ENCODE measurements at regions not wholly inside any gene's neighbourhood (a gene's known extent, or its start where the extent isn't known, plus 50 kb on each side); places are given as distances from the start of the nearest gene placed in this dataset.
"Not testable (repeated sequence)": the region's sequence is repeated elsewhere in the genome, so short reads cannot be mapped to it uniquely, and the experiment has no call there.

GRCh38 chr4:82284475-82284857 is 89.3 kb downstream of the HNRNPD start:
- Histone ChIP-seq H3K4me2 (replicated peaks; ENCODE audit: low read depth, low read length, poor library complexity, severe bottlenecking) (peak overlapping the region; percentile 86), H3K9me3 (ENCODE audit: control extremely low read depth in 1 of 3, control insufficient read depth in 2 of 3, insufficient read depth in 1 of 3, low read length in 2 of 3) (no peaks in the 10 kb centered on the region), H4K20me1 (ENCODE audit: control insufficient read depth, insufficient read depth, low read length, poor library complexity, severe bottlenecking) (no peaks in the 10 kb centered on the region), H3K4me1 (ENCODE audit: control insufficient read depth in 2 of 2, insufficient read depth in 2 of 2, low read length in 2 of 2) (peaks cover 14% of the 10 kb centered on the region in 2 donors), H3K4me3 (ENCODE audit: control extremely low read depth in 1 of 5, extremely low read depth in 1 of 5, insufficient read depth in 1 of 5, low read depth in 2 of 5, low read length in 4 of 5) (peak overlapping the region; percentile 28 to 74 (median 61)), H3K9ac (ENCODE audit: low read length) (peak overlapping the region; percentile 59), H3K27ac (ENCODE audit: low read length in 2 of 2) (peak overlapping the region; percentile 57 to 59), H3K27me3 (replicated peaks in 1 of 4; ENCODE audit: control extremely low read depth in 1 of 4, control insufficient read depth in 3 of 4, insufficient read depth in 4 of 4, low read length in 3 of 4) (no peaks in the 10 kb centered on the region), H3K79me2 (ENCODE audit: control insufficient read depth, insufficient read depth, low read length) (no peaks in the 10 kb centered on the region), H3K36me3 (replicated peaks in 1 of 2; ENCODE audit: control extremely low read depth in 1 of 2, control insufficient read depth in 1 of 2, extremely low read depth in 1 of 2, insufficient read depth in 2 of 2, low read length in 1 of 2) (no peaks in the 10 kb centered on the region), H2AFZ (ENCODE audit: insufficient read depth, low read depth, low read length, poor library complexity, severe bottlenecking) (peak overlapping the region; percentile 70)
- WGBS (ENCODE audit: insufficient coverage): 15% methylated on average over 5 of the region's 9 CpGs
- intact Hi-C loops (cut with micrococcal nuclease): loop anchor here (1.0 to 10.0 kb wide), 5 partner anchors 9 to 1203 kb away; partner anchors contain the start of genes ABRAXAS1 and LIN54
- H3K4me3 Mint-ChIP-seq: peak overlapping the region; percentile 79
- H3K9me3 Mint-ChIP-seq (ENCODE audit: insufficient read depth): no peaks in the 10 kb centered on the region
- peaks cover 19% of the 10 kb centered on the region for H3K4me1 Mint-ChIP-seq
- no peak for ATAC-seq (ENCODE audit: low read depth)
- ChIA-PET POLR2A (interaction anchor here (0.6 to 1.8 kb wide), 5 partner anchors 13 to 676 kb away, joined by 3 to 11 read pairs (median 4); partner anchors contain the start of genes ENOPH1 and HNRNPDL), CTCF (interaction anchor here (0.6 to 3.9 kb wide), 16 partner anchors 8 to 878 kb away, joined by 3 to 27 read pairs (median 6); partner anchors contain the start of genes HNRNPD and RASGEF1B)
- H3K27ac Mint-ChIP-seq: peak overlapping the region; percentile 75
- no peak for DNase-seq
- TF ChIP-seq EZH2 (IDR thresholded peaks at IDR 0.05; ENCODE audit: borderline replicate concordance, insufficient read depth, low read depth, low read length, poor library complexity, severe bottlenecking): no peak
- no peak for TF ChIP-seq CTCF (IDR thresholded peaks at IDR 0.05)
- H3K27me3 Mint-ChIP-seq: no peaks in the 10 kb centered on the region

GRCh38 chr4:82282875-82283274 is 90.9 kb downstream of the HNRNPD start:
- DNase-seq (no peak), ATAC-seq (ENCODE audit: low read depth) (no peak)
- Histone ChIP-seq H3K9me3 (ENCODE audit: control extremely low read depth in 1 of 3, control insufficient read depth in 2 of 3, insufficient read depth in 1 of 3, low read length in 2 of 3) (no peaks in the 10 kb centered on the region), H4K20me1 (ENCODE audit: control insufficient read depth, insufficient read depth, low read length, poor library complexity, severe bottlenecking) (no peaks in the 10 kb centered on the region), H3K4me1 (ENCODE audit: control insufficient read depth in 2 of 2, insufficient read depth in 2 of 2, low read length in 2 of 2) (peaks cover 14% of the 10 kb centered on the region in 2 donors), H3K4me2 (replicated peaks; ENCODE audit: low read depth, low read length, poor library complexity, severe bottlenecking) (no peak overlapping the region), H3K36me3 (replicated peaks in 1 of 2; ENCODE audit: control extremely low read depth in 1 of 2, control insufficient read depth in 1 of 2, extremely low read depth in 1 of 2, insufficient read depth in 2 of 2, low read length in 1 of 2) (no peaks in the 10 kb centered on the region), H3K27ac (ENCODE audit: low read length in 2 of 2) (no peak overlapping the region), H3K79me2 (ENCODE audit: control insufficient read depth, insufficient read depth, low read length) (no peaks in the 10 kb centered on the region), H3K4me3 (ENCODE audit: control extremely low read depth in 1 of 5, extremely low read depth in 1 of 5, insufficient read depth in 1 of 5, low read depth in 2 of 5, low read length in 4 of 5) (no peak overlapping the region), H3K9ac (ENCODE audit: low read length) (no peak overlapping the region), H3K27me3 (replicated peaks in 1 of 4; ENCODE audit: control extremely low read depth in 1 of 4, control insufficient read depth in 3 of 4, insufficient read depth in 4 of 4, low read length in 3 of 4) (no peaks in the 10 kb centered on the region), H2AFZ (ENCODE audit: insufficient read depth, low read depth, low read length, poor library complexity, severe bottlenecking) (no peak overlapping the region)
- Mint-ChIP-seq H3K27me3 (no peaks in the 10 kb centered on the region), H3K4me3 (no peak overlapping the region), H3K27ac (peak overlapping the region; percentile 10), H3K9me3 (ENCODE audit: insufficient read depth) (no peaks in the 10 kb centered on the region), H3K4me1 (peaks cover 22% of the 10 kb centered on the region)
- POLR2A ChIA-PET: no interaction called here
- intact Hi-C loops (cut with micrococcal nuclease): loop anchor here (1.0 to 10.0 kb wide), 3 partner anchors 732 to 1204 kb away; partner anchors contain the start of genes ABRAXAS1 and LIN54
- 100% methylated on average over 1 of the region's 2 CpGs for WGBS (ENCODE audit: insufficient coverage)
- TF ChIP-seq CTCF (IDR thresholded peaks at IDR 0.05) (no peak), EZH2 (IDR thresholded peaks at IDR 0.05; ENCODE audit: borderline replicate concordance, insufficient read depth, low read depth, low read length, poor library complexity, severe bottlenecking) (no peak)
- CTCF ChIA-PET: interaction anchor here (0.7 to 1.3 kb wide), 6 partner anchors 9 to 878 kb away, joined by 3 to 6 read pairs (median 3); no protein-coding TSS in a partner anchor

DNA sequence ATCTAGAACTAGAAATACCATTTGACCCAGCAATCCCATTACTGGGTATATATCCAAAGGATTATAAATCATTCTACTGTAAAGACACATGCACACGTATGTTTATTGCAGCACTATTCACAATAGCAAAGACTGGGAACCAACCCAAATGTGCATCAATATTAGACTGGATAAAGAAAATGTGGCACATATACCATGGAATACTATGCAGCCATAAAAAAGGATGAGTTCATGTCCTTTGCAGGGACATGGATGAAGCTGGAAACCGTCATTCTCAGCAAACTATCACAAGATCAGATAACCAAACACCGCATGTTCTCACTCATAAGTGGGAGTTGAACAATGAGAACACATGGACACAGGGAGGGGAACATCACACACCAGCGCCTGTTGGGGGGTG is 94.2 kb downstream of the HNRNPD start:
- H3K27me3 ChIP-seq (replicated peaks in 1 of 4; ENCODE audit: control extremely low read depth in 1 of 4, control insufficient read depth in 3 of 4, insufficient read depth in 4 of 4, low read length in 3 of 4); H3K79me2 ChIP-seq (ENCODE audit: control insufficient read depth, insufficient read depth, low read length); H3K4me3 Mint-ChIP-seq; H2AFZ ChIP-seq (ENCODE audit: insufficient read depth, low read depth, low read length, poor library complexity, severe bottlenecking); H3K27ac Mint-ChIP-seq; POLR2A ChIA-PET; H3K9me3 ChIP-seq (ENCODE audit: control extremely low read depth in 1 of 3, control insufficient read depth in 2 of 3, insufficient read depth in 1 of 3, low read length in 2 of 3); H3K36me3 ChIP-seq (replicated peaks in 1 of 2; ENCODE audit: control extremely low read depth in 1 of 2, control insufficient read depth in 1 of 2, extremely low read depth in 1 of 2, insufficient read depth in 2 of 2, low read length in 1 of 2); ATAC-seq (ENCODE audit: low read depth); H4K20me1 ChIP-seq (ENCODE audit: control insufficient read depth, insufficient read depth, low read length, poor library complexity, severe bottlenecking); H3K27ac ChIP-seq (ENCODE audit: low read length in 2 of 2); H3K4me3 ChIP-seq (ENCODE audit: control extremely low read depth in 1 of 5, extremely low read depth in 1 of 5, insufficient read depth in 1 of 5, low read depth in 2 of 5, low read length in 4 of 5); DNase-seq; H3K4me2 ChIP-seq (replicated peaks; ENCODE audit: low read depth, low read length, poor library complexity, severe bottlenecking); H3K27me3 Mint-ChIP-seq; intact Hi-C loops (cut with micrococcal nuclease); H3K9me3 Mint-ChIP-seq (ENCODE audit: insufficient read depth); H3K9ac ChIP-seq (ENCODE audit: low read length): not testable (repeated sequence)
- CTCF ChIA-PET: interaction anchor here (1.1 kb wide), 1 partner anchor 11 kb away, joined by 3 read pairs; no protein-coding TSS in a partner anchor
- H3K4me1 Mint-ChIP-seq: peaks cover 30% of the 10 kb centered on the region
- no CpG with 5 or more reads among the region's 4 CpGs for WGBS (ENCODE audit: insufficient coverage)
- peaks cover 20 to 22% of the 10 kb centered on the region in 2 donors for H3K4me1 ChIP-seq (ENCODE audit: control insufficient read depth in 2 of 2, insufficient read depth in 2 of 2, low read length in 2 of 2)
